ENCODE measurements at regions not wholly inside any gene's neighbourhood (a gene's known extent, or its start where the extent isn't known, plus 50 kb on each side); places are given as distances from the start of the nearest gene placed in this dataset.
"Not testable (repeated sequence)": the region's sequence is repeated elsewhere in the genome, so short reads cannot be mapped to it uniquely, and the experiment has no call there.

DNA sequence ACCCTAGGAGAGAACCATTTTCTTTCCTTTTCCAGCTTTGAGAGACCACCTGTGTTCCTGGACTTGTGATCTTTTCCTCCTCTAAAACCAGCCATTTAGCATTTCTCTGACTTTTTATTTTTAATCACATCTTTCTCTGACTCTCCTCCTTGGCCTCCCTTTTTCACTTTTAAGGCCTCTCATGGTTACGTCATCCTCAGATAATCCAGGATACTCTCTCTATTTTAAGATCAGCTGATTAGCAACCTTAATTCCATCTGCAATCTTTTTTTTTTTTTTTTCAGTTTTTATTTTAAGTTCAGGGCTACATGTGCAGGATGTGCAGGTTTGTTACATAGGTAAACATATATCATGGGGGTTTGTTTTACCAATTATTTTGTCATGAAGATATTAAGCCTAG is 54.0 kb downstream of the RFPL4B start:
- WGBS, 2 experiments (ENCODE audit: insufficient coverage in 2 of 2): 100% methylated on average over 1 of the region's 1 CpG
- Histone ChIP-seq H3K36me3 (ENCODE audit: control insufficient read depth, insufficient read depth, low read length) (no peaks in the 10 kb centered on the region), H3K27ac (ENCODE audit: low read depth, low read length, severe bottlenecking) (no peak overlapping the region), H3K4me1 (ENCODE audit: control insufficient read depth, insufficient read depth, low read length, poor library complexity, severe bottlenecking) (no peaks in the 10 kb centered on the region), H3K9me3 (ENCODE audit: control insufficient read depth, low read length) (peaks cover 9% of the 10 kb centered on the region), H3K4me3 (ENCODE audit: extremely low read depth, insufficient read depth, low read length, poor library complexity, severe bottlenecking) (no peak overlapping the region)

GRCh38 chr6:112407101-112407590 is 60.0 kb downstream of the RFPL4B start:
- Histone ChIP-seq H3K9me3 (ENCODE audit: control insufficient read depth, low read length) (no peaks in the 10 kb centered on the region), H3K4me1 (ENCODE audit: control insufficient read depth, insufficient read depth, low read length, poor library complexity, severe bottlenecking) (no peaks in the 10 kb centered on the region), H3K4me3 (ENCODE audit: extremely low read depth, insufficient read depth, low read length, poor library complexity, severe bottlenecking) (no peak overlapping the region), H3K36me3 (ENCODE audit: control insufficient read depth, insufficient read depth, low read length) (no peaks in the 10 kb centered on the region), H3K27ac (ENCODE audit: low read depth, low read length, severe bottlenecking) (no peak overlapping the region)
- WGBS, 2 experiments (ENCODE audit: insufficient coverage in 2 of 2): 95 to 98% methylated on average over 7 to 8 of the region's 9 CpGs

- no peak overlapping the region for H3K4me3 ChIP-seq (ENCODE audit: extremely low read depth, insufficient read depth, low read length, poor library complexity, severe bottlenecking)
- no peaks in the 10 kb centered on the region for H3K9me3 ChIP-seq (ENCODE audit: control insufficient read depth, low read length)
- H3K4me1 ChIP-seq (ENCODE audit: control insufficient read depth, insufficient read depth, low read length, poor library complexity, severe bottlenecking): no peaks in the 10 kb centered on the region
- H3K36me3 ChIP-seq (ENCODE audit: control insufficient read depth, insufficient read depth, low read length): no peaks in the 10 kb centered on the region
- WGBS, 2 experiments (ENCODE audit: insufficient coverage in 2 of 2): 87 to 92% methylated on average over 6 to 10 of the region's 10 CpGs
- no peak overlapping the region for H3K27ac ChIP-seq (ENCODE audit: low read depth, low read length, severe bottlenecking)
These were observed 61.4 kb downstream of the RFPL4B start for GRCh38 chr6:112408522-112408921.

DNA sequence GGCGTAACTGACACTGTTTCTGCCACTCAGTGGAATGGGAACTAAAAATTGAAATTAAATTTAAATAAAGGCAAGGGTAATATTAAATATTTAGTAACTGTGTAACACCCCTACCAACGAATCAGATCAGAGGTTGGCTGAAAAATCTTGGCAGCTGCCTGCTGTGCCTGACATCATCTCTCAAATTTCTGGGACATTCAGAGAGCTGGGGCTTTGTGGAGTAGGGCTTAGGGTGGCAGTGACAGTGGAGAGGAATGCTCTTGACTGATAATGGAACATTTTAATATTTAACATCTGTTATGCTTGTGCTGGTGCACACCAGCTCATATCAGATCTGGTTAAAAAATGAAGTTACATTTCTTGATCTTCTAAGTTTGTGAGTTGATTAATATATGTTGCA is 62.2 kb downstream of the RFPL4B start:
- Histone ChIP-seq H3K9me3 (ENCODE audit: control insufficient read depth, low read length) (no peaks in the 10 kb centered on the region), H3K27ac (ENCODE audit: low read depth, low read length, severe bottlenecking) (no peak overlapping the region), H3K4me1 (ENCODE audit: control insufficient read depth, insufficient read depth, low read length, poor library complexity, severe bottlenecking) (no peaks in the 10 kb centered on the region), H3K4me3 (ENCODE audit: extremely low read depth, insufficient read depth, low read length, poor library complexity, severe bottlenecking) (no peak overlapping the region), H3K36me3 (ENCODE audit: control insufficient read depth, insufficient read depth, low read length) (no peaks in the 10 kb centered on the region)
- WGBS, 2 experiments (ENCODE audit: insufficient coverage in 2 of 2): no CpG with 5 or more reads among the region's 2 CpGs

DNA sequence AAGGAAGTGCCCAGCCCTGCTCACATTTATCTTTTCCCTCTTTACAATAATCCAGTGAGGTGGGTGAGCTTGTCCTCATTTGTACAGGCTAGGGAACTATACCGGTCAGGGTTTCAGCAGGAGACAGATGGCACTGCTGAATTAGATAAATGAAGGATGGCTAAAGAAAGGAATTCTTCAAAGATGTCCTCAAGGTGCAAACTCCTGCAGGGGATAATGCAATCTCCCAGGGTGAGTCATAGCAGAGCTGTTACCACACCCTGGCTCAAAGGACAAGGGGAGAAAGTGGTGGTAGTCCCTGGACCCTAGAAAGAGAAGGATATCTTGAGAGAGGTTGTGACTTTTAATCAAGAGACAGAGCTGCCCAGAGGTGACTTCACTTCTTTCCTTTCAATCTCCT is 66.7 kb downstream of the RFPL4B start:
- no peak overlapping the region for H3K27ac ChIP-seq (ENCODE audit: low read depth, low read length, severe bottlenecking)
- 40% methylated on average over 1 of the region's 1 CpG; no CpG with 5 or more reads in 1 of the 2 experiments for WGBS, 2 experiments (ENCODE audit: insufficient coverage in 2 of 2)
- peaks cover 7% of the 10 kb centered on the region for H3K9me3 ChIP-seq (ENCODE audit: control insufficient read depth, low read length)
- no peaks in the 10 kb centered on the region for H3K4me1 ChIP-seq (ENCODE audit: control insufficient read depth, insufficient read depth, low read length, poor library complexity, severe bottlenecking)
- no peaks in the 10 kb centered on the region for H3K36me3 ChIP-seq (ENCODE audit: control insufficient read depth, insufficient read depth, low read length)
- H3K4me3 ChIP-seq (ENCODE audit: extremely low read depth, insufficient read depth, low read length, poor library complexity, severe bottlenecking): no peak overlapping the region

DNA sequence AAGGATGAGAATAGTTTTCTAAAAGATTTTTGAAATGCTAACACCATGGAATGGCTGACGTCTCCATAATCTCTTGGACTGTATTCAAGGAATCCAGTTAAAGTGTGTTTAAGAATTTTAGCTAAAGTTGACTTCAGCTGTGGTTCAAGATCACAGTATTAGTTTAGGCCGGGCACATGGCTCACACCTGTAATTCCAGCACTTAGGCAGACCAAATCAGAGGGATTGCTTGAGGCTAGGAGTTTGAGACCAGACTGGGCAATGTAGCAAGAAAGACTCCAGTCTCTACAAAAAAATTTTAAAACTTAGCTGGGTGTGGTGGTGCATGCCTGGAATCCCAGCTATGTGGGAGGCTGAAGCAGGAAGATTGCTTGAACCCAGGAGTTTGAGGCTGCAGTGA is 68.2 kb downstream of the RFPL4B start:
- no peak overlapping the region for H3K4me3 ChIP-seq (ENCODE audit: extremely low read depth, insufficient read depth, low read length, poor library complexity, severe bottlenecking)
- H3K36me3 ChIP-seq (ENCODE audit: control insufficient read depth, insufficient read depth, low read length): no peaks in the 10 kb centered on the region

DNA sequence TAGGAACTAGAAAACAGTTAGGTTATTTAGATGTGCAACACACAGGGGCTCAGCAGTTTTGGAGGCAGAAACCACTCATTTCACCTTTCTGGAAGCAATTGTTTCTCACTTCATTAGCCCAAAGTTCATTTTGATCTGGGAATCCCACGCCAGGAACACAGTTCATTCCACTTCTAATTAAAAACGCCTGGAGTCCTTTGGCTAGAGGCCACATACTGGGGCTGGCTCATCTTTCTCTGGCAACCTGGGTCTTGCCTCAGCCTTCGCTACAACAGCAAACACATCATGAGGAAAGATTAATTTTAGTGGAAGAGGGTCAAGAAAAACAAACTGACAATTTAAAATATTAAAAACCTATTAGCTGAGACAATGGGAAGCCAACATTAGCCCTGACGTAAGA is 69.7 kb downstream of the RFPL4B start:
- Histone ChIP-seq H3K9me3 (ENCODE audit: control insufficient read depth, low read length) (peaks cover 7% of the 10 kb centered on the region), H3K4me1 (ENCODE audit: control insufficient read depth, insufficient read depth, low read length, poor library complexity, severe bottlenecking) (no peaks in the 10 kb centered on the region), H3K4me3 (ENCODE audit: extremely low read depth, insufficient read depth, low read length, poor library complexity, severe bottlenecking) (no peak overlapping the region), H3K36me3 (ENCODE audit: control insufficient read depth, insufficient read depth, low read length) (no peaks in the 10 kb centered on the region), H3K27ac (ENCODE audit: low read depth, low read length, severe bottlenecking) (no peak overlapping the region)
- WGBS, 2 experiments (ENCODE audit: insufficient coverage in 2 of 2): 80 to 83% methylated on average over 1 to 2 of the region's 4 CpGs

More for the DNA sequence above, 68.2 kb downstream of the RFPL4B start:
- H3K27ac ChIP-seq (ENCODE audit: low read depth, low read length, severe bottlenecking): no peak overlapping the region
- peaks cover 7% of the 10 kb centered on the region for H3K9me3 ChIP-seq (ENCODE audit: control insufficient read depth, low read length)
- WGBS, 2 experiments (ENCODE audit: insufficient coverage in 2 of 2): 88 to 90% methylated on average over 1 to 2 of the region's 2 CpGs
- no peaks in the 10 kb centered on the region for H3K4me1 ChIP-seq (ENCODE audit: control insufficient read depth, insufficient read depth, low read length, poor library complexity, severe bottlenecking)

GRCh38 chr6:112427011-112427410 is 79.9 kb downstream of the RFPL4B start:
- not testable (repeated sequence) for H3K27ac ChIP-seq (ENCODE audit: low read depth, low read length, severe bottlenecking); H3K4me3 ChIP-seq (ENCODE audit: extremely low read depth, insufficient read depth, low read length, poor library complexity, severe bottlenecking); H3K4me1 ChIP-seq (ENCODE audit: control insufficient read depth, insufficient read depth, low read length, poor library complexity, severe bottlenecking); H3K9me3 ChIP-seq (ENCODE audit: control insufficient read depth, low read length); H3K36me3 ChIP-seq (ENCODE audit: control insufficient read depth, insufficient read depth, low read length)
- 70 to 100% methylated on average over 1 to 4 of the region's 4 CpGs for WGBS, 2 experiments (ENCODE audit: insufficient coverage in 2 of 2)

GRCh38 chr6:112427499-112427898 is 80.4 kb downstream of the RFPL4B start:
- no peaks in the 10 kb centered on the region for H3K36me3 ChIP-seq (ENCODE audit: control insufficient read depth, insufficient read depth, low read length)
- H3K4me1 ChIP-seq (ENCODE audit: control insufficient read depth, insufficient read depth, low read length, poor library complexity, severe bottlenecking): no peaks in the 10 kb centered on the region
- no peak overlapping the region for H3K4me3 ChIP-seq (ENCODE audit: extremely low read depth, insufficient read depth, low read length, poor library complexity, severe bottlenecking)
- H3K27ac ChIP-seq (ENCODE audit: low read depth, low read length, severe bottlenecking): no peak overlapping the region
- H3K9me3 ChIP-seq (ENCODE audit: control insufficient read depth, low read length): no peaks in the 10 kb centered on the region

- Histone ChIP-seq H3K9me3 (ENCODE audit: control insufficient read depth, low read length) (no peaks in the 10 kb centered on the region), H3K4me1 (ENCODE audit: control insufficient read depth, insufficient read depth, low read length, poor library complexity, severe bottlenecking) (no peaks in the 10 kb centered on the region), H3K4me3 (ENCODE audit: extremely low read depth, insufficient read depth, low read length, poor library complexity, severe bottlenecking) (no peak overlapping the region), H3K27ac (ENCODE audit: low read depth, low read length, severe bottlenecking) (no peak overlapping the region), H3K36me3 (ENCODE audit: control insufficient read depth, insufficient read depth, low read length) (no peaks in the 10 kb centered on the region)
- WGBS, 2 experiments (ENCODE audit: insufficient coverage in 2 of 2): 100% methylated on average over 2 of the region's 2 CpGs; no CpG with 5 or more reads in 1 of the 2 experiments
These were observed 81.3 kb downstream of the RFPL4B start for GRCh38 chr6:112428477-112428876.

- WGBS, 2 experiments (ENCODE audit: insufficient coverage in 2 of 2): 75 to 100% methylated on average over 1 of the region's 3 CpGs
- H3K27ac ChIP-seq (ENCODE audit: low read depth, low read length, severe bottlenecking): no peak overlapping the region
- no peaks in the 10 kb centered on the region for H3K9me3 ChIP-seq (ENCODE audit: control insufficient read depth, low read length)
- H3K4me3 ChIP-seq (ENCODE audit: extremely low read depth, insufficient read depth, low read length, poor library complexity, severe bottlenecking): no peak overlapping the region
- no peaks in the 10 kb centered on the region for H3K4me1 ChIP-seq (ENCODE audit: control insufficient read depth, insufficient read depth, low read length, poor library complexity, severe bottlenecking)
- no peaks in the 10 kb centered on the region for H3K36me3 ChIP-seq (ENCODE audit: control insufficient read depth, insufficient read depth, low read length)
These were observed 82.1 kb downstream of the RFPL4B start for GRCh38 chr6:112429226-112429625.
